ENCODE measurements at regions not wholly inside any gene's neighbourhood (a gene's known extent, or its start where the extent isn't known, plus 50 kb on each side); places are given as distances from the start of the nearest gene placed in this dataset.

GRCh38 chr21:14771593-14771992 is 225.5 kb upstream of the SAMSN1 start:
- no peak for TF ChIP-seq CTCF (IDR thresholded peaks at IDR 0.05; ENCODE audit: low read depth, low read length, poor library complexity, severe bottlenecking)
- no peak for TF ChIP-seq EZH2phosphoT487 (IDR thresholded peaks at IDR 0.05; ENCODE audit: borderline replicate concordance, low read length)
